GM23338 (cell line): ENCODE measurements at regions not wholly inside any gene's neighbourhood (a gene's known extent, or its start where the extent isn't known, plus 50 kb on each side); places are given as distances from the start of the nearest gene placed in this dataset.

ENCODE experiments used
- ATAC-seq: fragments of 200-7000 bp; cut with Tn5 transposase; 3 replicates; pipeline ENCODE4 v1.9.1; 2020
- DNase-seq: peaks from one replicate; pipeline ENCODE4 v3.0.0-alpha.2; 2015; ENCODE audit warnings: low spot score
- H2AFZ ChIP-seq: fragments of 200-600 bp; sonication (generic); 2 replicates; pipeline ENCODE4 v1.8.0; 2016; ENCODE audit warnings: antibody characterized with exemption, mild to moderate bottlenecking, moderate library complexity
- H3F3A ChIP-seq: fragments of 200-600 bp; sonication (generic); replicated peaks from 2 replicates; pipeline ENCODE4 v1.8.0; 2017; ENCODE audit warnings: antibody characterized with exemption, mixed run types, low read depth
- H3K27ac ChIP-seq: fragments of 200-600 bp; sonication (generic); 2 replicates; pipeline ENCODE4 v1.6.1; 2016; ENCODE audit warnings: low read depth
- H3K27me3 ChIP-seq: fragments of 200-600 bp; sonication (generic); 2 replicates; pipeline ENCODE4 v1.8.0; 2016; ENCODE audit warnings: mild to moderate bottlenecking, mixed run types, moderate library complexity; ENCODE audit not compliant: insufficient read depth
- H3K36me3 ChIP-seq: fragments of 200-600 bp; sonication (generic); 2 replicates; pipeline ENCODE4 v1.8.0; 2016; ENCODE audit warnings: mild to moderate bottlenecking; ENCODE audit not compliant: insufficient read depth
- H3K4me1 ChIP-seq: fragments of 200-600 bp; sonication (generic); 2 replicates; pipeline ENCODE4 v1.8.0; 2016; ENCODE audit warnings: mild to moderate bottlenecking, moderate library complexity; ENCODE audit not compliant: insufficient read depth
- H3K4me2 ChIP-seq: fragments of 200-600 bp; sonication (generic); 2 replicates; pipeline ENCODE4 v1.7.1; 2017; ENCODE audit warnings: mixed run types
- H3K4me3 ChIP-seq: fragments of 200-600 bp; sonication (generic); 2 replicates; pipeline ENCODE4 v1.6.1; 2016; ENCODE audit warnings: mixed run types
- H3K79me2 ChIP-seq: fragments of 200-600 bp; sonication (generic); replicated peaks from 2 replicates; pipeline ENCODE4 v1.8.0; 2017; ENCODE audit warnings: mild to moderate bottlenecking; ENCODE audit not compliant: insufficient read depth
- H3K9me2 ChIP-seq: fragments of 200-600 bp; sonication (generic); 2 replicates; pipeline ENCODE4 v1.8.0; 2017; ENCODE audit not compliant: insufficient read depth
- H4K20me1 ChIP-seq: fragments of 200-600 bp; sonication (generic); replicated peaks from 2 replicates; pipeline ENCODE4 v1.8.0; 2017; ENCODE audit warnings: mild to moderate bottlenecking; ENCODE audit not compliant: insufficient read depth
- H3K27ac Mint-ChIP-seq: 2 replicates; pipeline ENCODE4 v1.8.0; 2020; ENCODE audit warnings: inconsistent platforms, mild to moderate bottlenecking, moderate library complexity, mixed read lengths
- H3K27me3 Mint-ChIP-seq: 3 replicates; pipeline ENCODE4 v1.8.0; 2022; ENCODE audit warnings: low read depth, mild to moderate bottlenecking, moderate library complexity, mixed read lengths, inconsistent platforms; ENCODE audit not compliant: insufficient read depth, poor library complexity
- H3K36me3 Mint-ChIP-seq: 3 replicates; pipeline ENCODE4 v1.8.0; 2021; ENCODE audit warnings: low read depth, mild to moderate bottlenecking, inconsistent platforms, moderate library complexity, mixed read lengths
- H3K4me1 Mint-ChIP-seq: 3 replicates; pipeline ENCODE4 v1.8.0; 2020; ENCODE audit warnings: mild to moderate bottlenecking, inconsistent platforms, mixed read lengths
- H3K4me3 Mint-ChIP-seq: 3 replicates; pipeline ENCODE4 v1.8.0; 2021; ENCODE audit warnings: moderate library complexity, mild to moderate bottlenecking, inconsistent platforms, mixed read lengths
- H3K9me3 Mint-ChIP-seq: 3 replicates; pipeline ENCODE4 v1.8.0; 2020; ENCODE audit warnings: moderate library complexity, mild to moderate bottlenecking, inconsistent platforms, mixed read lengths
- CREB1 ChIP-seq: fragments of 250-450 bp; sonication (Bioruptor Pico); IDR thresholded peaks from 2 replicates; pipeline ENCODE4 v1.5.0; 2020; ENCODE audit warnings: low read depth, mild to moderate bottlenecking, moderate library complexity
- EZH2 ChIP-seq: fragments of 200-600 bp; sonication (generic); IDR thresholded peaks from one replicate; pipeline ENCODE4 v1.8.0; 2017; ENCODE audit warnings: antibody characterized with exemption, mild to moderate bottlenecking, low read depth; ENCODE audit not compliant: unreplicated experiment
- EZH2phosphoT487 ChIP-seq: fragments of 200-600 bp; sonication (generic); IDR thresholded peaks from one replicate; pipeline ENCODE4 v1.8.1; 2018; ENCODE audit warnings: antibody characterized with exemption; ENCODE audit not compliant: unreplicated experiment
- JUNB ChIP-seq: IDR thresholded peaks from one replicate; pipeline ENCODE4 v1.6.1; 2016; ENCODE audit warnings: antibody characterized with exemption; ENCODE audit not compliant: unreplicated experiment
- NANOG ChIP-seq: IDR thresholded peaks from 2 replicates; pipeline ENCODE4 v1.6.1; 2016; ENCODE audit warnings: antibody characterized with exemption, borderline replicate concordance
- POLR2AphosphoS5 ChIP-seq: IDR thresholded peaks from 2 replicates; pipeline ENCODE4 v1.6.1; 2016; ENCODE audit warnings: antibody characterized with exemption, low read depth
- REST ChIP-seq: IDR thresholded peaks from one replicate; pipeline ENCODE4 v1.6.1; 2018; ENCODE audit warnings: antibody characterized with exemption; ENCODE audit not compliant: unreplicated experiment
- STAT1 ChIP-seq: IDR thresholded peaks from one replicate; pipeline ENCODE4 v1.6.1; 2016; ENCODE audit warnings: antibody characterized with exemption; ENCODE audit not compliant: unreplicated experiment
- ZNF114 ChIP-seq: fragments of 250-450 bp; sonication (Bioruptor Pico); IDR thresholded peaks from 2 replicates; pipeline ENCODE4 v1.5.0; 2020; ENCODE audit warnings: mild to moderate bottlenecking, moderate library complexity
- ZNF331 ChIP-seq: fragments of 250-450 bp; sonication (Bioruptor Pico); IDR thresholded peaks from 2 replicates; pipeline ENCODE4 v1.5.0; 2020; ENCODE audit warnings: low read depth, mild to moderate bottlenecking, moderate library complexity
- ZNF462 ChIP-seq: fragments of 250-450 bp; sonication (Bioruptor Pico); IDR thresholded peaks from 2 replicates; pipeline ENCODE4 v1.5.0; 2020; ENCODE audit warnings: mild to moderate bottlenecking, moderate library complexity
- TF ChIP-seq, protein P1 (sequence below), 2 experiments: fragments of 200-600 bp in 1 of 2; sonication (generic) in 1 of 2; conservative IDR thresholded peaks; 2 replicates each; pipeline versions ENCODE4 v1.5.1 to v1.6.1; 2016 to 2017; ENCODE audit warnings: antibody characterized with exemption in 2 of 2, low read depth in 2 of 2, mild to moderate bottlenecking in 2 of 2, moderate library complexity in 1 of 2
- TF ChIP-seq, protein P2 (sequence below): IDR thresholded peaks from 2 replicates; pipeline ENCODE4 v1.6.1; 2016; ENCODE audit warnings: antibody characterized with exemption

DNA sequence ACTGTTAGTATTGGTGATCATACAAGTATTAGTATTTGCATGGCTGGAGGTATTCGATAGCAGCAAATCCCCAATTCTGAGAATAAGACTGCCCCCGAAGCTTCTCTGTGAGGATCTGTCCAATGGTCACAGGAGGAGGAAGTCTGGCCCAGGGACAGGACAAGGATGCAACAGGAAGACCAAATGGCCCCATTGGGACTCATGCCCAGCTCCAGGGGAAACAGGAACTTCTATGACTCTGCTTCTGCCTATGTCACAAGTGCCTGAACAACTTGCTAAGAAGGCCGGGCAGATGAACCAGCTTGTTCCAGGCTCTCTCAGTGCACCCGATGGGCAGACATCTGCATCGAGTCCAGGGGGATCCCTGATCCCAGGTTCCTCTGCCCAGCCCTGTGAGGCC is 172.0 kb upstream of the GRB10 start:
- Histone ChIP-seq H3K79me2 (no peaks in the 10 kb centered on the region), H3K36me3 (no peaks in the 10 kb centered on the region), H4K20me1 (peaks cover 4% of the 10 kb centered on the region; the same call in 1 of the 2 replicates), H3K4me3 (no peak overlapping the region), H3K27ac (no peak overlapping the region), H3K27me3 (peaks cover 73% of the 10 kb centered on the region), H3K4me1 (peaks cover 11% of the 10 kb centered on the region), H3K9me2 (peaks cover 11% of the 10 kb centered on the region; the same call in 1 of the 2 replicates), H3F3A (no peaks in the 10 kb centered on the region), H3K4me2 (no peak overlapping the region), H2AFZ (no peak overlapping the region)
- no peak for DNase-seq
- TF ChIP-seq ZNF462 (CRISPR knock-in tag) (no peak), EZH2 (no peak), EZH2phosphoT487 (no peak), JUNB (no peak), ZNF114 (CRISPR knock-in tag) (no peak), POLR2AphosphoS5 (no peak), CREB1 (CRISPR knock-in tag) (no peak), STAT1 (no peak), ZNF331 (CRISPR knock-in tag) (no peak), REST (no peak), NANOG (no peak)
- TF ChIP-seq, protein P1, sequence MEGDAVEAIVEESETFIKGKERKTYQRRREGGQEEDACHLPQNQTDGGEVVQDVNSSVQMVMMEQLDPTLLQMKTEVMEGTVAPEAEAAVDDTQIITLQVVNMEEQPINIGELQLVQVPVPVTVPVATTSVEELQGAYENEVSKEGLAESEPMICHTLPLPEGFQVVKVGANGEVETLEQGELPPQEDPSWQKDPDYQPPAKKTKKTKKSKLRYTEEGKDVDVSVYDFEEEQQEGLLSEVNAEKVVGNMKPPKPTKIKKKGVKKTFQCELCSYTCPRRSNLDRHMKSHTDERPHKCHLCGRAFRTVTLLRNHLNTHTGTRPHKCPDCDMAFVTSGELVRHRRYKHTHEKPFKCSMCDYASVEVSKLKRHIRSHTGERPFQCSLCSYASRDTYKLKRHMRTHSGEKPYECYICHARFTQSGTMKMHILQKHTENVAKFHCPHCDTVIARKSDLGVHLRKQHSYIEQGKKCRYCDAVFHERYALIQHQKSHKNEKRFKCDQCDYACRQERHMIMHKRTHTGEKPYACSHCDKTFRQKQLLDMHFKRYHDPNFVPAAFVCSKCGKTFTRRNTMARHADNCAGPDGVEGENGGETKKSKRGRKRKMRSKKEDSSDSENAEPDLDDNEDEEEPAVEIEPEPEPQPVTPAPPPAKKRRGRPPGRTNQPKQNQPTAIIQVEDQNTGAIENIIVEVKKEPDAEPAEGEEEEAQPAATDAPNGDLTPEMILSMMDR (conservative IDR thresholded peaks at IDR 0.05; ENCODE audit: low read depth in 2 of 2), result no peak
- TF ChIP-seq, protein P2, sequence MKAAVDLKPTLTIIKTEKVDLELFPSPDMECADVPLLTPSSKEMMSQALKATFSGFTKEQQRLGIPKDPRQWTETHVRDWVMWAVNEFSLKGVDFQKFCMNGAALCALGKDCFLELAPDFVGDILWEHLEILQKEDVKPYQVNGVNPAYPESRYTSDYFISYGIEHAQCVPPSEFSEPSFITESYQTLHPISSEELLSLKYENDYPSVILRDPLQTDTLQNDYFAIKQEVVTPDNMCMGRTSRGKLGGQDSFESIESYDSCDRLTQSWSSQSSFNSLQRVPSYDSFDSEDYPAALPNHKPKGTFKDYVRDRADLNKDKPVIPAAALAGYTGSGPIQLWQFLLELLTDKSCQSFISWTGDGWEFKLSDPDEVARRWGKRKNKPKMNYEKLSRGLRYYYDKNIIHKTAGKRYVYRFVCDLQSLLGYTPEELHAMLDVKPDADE, result no peak
- Mint-ChIP-seq H3K4me3 (no peak overlapping the region), H3K4me1 (peaks cover 25% of the 10 kb centered on the region), H3K27me3 (peaks cover 74% of the 10 kb centered on the region), H3K9me3 (peaks cover 38% of the 10 kb centered on the region), H3K27ac (no peak overlapping the region), H3K36me3 (peaks cover 17% of the 10 kb centered on the region)
- no peak for ATAC-seq
